Panc1 (cell line): ENCODE measurements at regions not wholly inside any gene's neighbourhood (a gene's known extent, or its start where the extent isn't known, plus 50 kb on each side); places are given as distances from the start of the nearest gene placed in this dataset.

Experiments used
- ATAC-seq: fragments of 200-7000 bp; cut with Tn5 transposase; 2 replicates; pipeline ENCODE4 v1.9.1; 2020; ENCODE audit warnings: mild to moderate bottlenecking, moderate library complexity
- BruUV-seq: library from RNA; stranded (reverse); fragments of 400-500 nt; replicated peaks from 2 replicates; lab custom pipeline; 2021; lab: Mats Ljungman, UMichigan
- CTCF ChIA-PET: fragments of 300-600 bp; sonication (Branson Sonifier 250); formaldehyde crosslinking; loops from one replicate; lab custom pipeline; 2022; ENCODE audit warnings: antibody characterized with exemption; lab: Charles Lee
- POLR2A ChIA-PET: fragments of 300-600 bp; sonication (Branson Sonifier 250); formaldehyde crosslinking; loops from one replicate; lab custom pipeline; 2022; ENCODE audit warnings: antibody characterized with exemption; lab: Charles Lee
- DNase-seq: peaks from one replicate; pipeline ENCODE4 v3.0.0-alpha.2; 2010; ENCODE audit warnings: low read depth, low spot score
- H3K27ac ChIP-seq: 2 replicates; pipeline ENCODE4 v1.5.1; 2011; ENCODE audit warnings: mild to moderate bottlenecking, low read length, inconsistent platforms
- H3K27me3 ChIP-seq: fragments of 200-500 bp; sonication (Bioruptor generic); 2 replicates; pipeline ENCODE4 v1.6.0; 2014; ENCODE audit warnings: low read length, inconsistent platforms; ENCODE audit not compliant: control insufficient read depth, insufficient read depth
- H3K36me3 ChIP-seq: fragments of 200-500 bp; sonication (Bioruptor generic); 2 replicates; pipeline ENCODE4 v1.5.1; 2014; ENCODE audit warnings: inconsistent platforms, mild to moderate bottlenecking, low read length, moderate library complexity; ENCODE audit not compliant: control insufficient read depth, insufficient read depth
- H3K4me1 ChIP-seq: 2 replicates; pipeline ENCODE4 v1.5.1; 2011; ENCODE audit warnings: inconsistent platforms, mild to moderate bottlenecking, low read length, moderate library complexity; ENCODE audit not compliant: control insufficient read depth, insufficient read depth
- H3K4me3 ChIP-seq, 2 experiments: 2 replicates each; pipeline ENCODE4 v1.5.1; 2011 to 2012; ENCODE audit warnings: low read depth in 2 of 2, low read length in 2 of 2, mild to moderate bottlenecking in 2 of 2, inconsistent platforms in 1 of 2, moderate library complexity in 1 of 2
- H3K9me3 ChIP-seq: fragments of 200-500 bp; sonication (Bioruptor generic); 2 replicates; pipeline ENCODE4 v1.5.1; 2014; ENCODE audit warnings: low read depth, mild to moderate bottlenecking, inconsistent platforms, low read length, moderate library complexity; ENCODE audit not compliant: control insufficient read depth, insufficient read depth
- POLR2AphosphoS5 ChIP-seq: IDR thresholded peaks from 2 replicates; pipeline ENCODE4 v1.6.1; 2012; ENCODE audit warnings: mild to moderate bottlenecking, low read depth, low read length, moderate library complexity
- SIN3A ChIP-seq: IDR thresholded peaks from 2 replicates; pipeline ENCODE4 v1.6.1; 2012; ENCODE audit warnings: low read depth, mild to moderate bottlenecking, low read length, moderate library complexity, borderline replicate concordance; ENCODE audit not compliant: insufficient read depth
- TCF7L2 ChIP-seq: IDR thresholded peaks from 2 replicates; pipeline ENCODE4 v1.6.1; 2011; ENCODE audit warnings: mild to moderate bottlenecking, low read depth, low read length, inconsistent platforms
- in situ Hi-C: cut with HindIII; loops from 2 replicates; pipeline ENCODE4 v1.10.0; 2016; ENCODE audit warnings: low sequenced_read_pairs, low pct_unique_long_range_greater_than_20kb
- intact Hi-C: fragments of 100-400 bp; cut with micrococcal nuclease; formaldehyde crosslinking; loops from one replicate; pipeline ENCODE4 v1.10.0; 2022; ENCODE audit not compliant: unreplicated experiment
- TF ChIP-seq, protein P1 (sequence below), 2 experiments: IDR thresholded peaks; 2 replicates each; pipeline ENCODE4 v1.6.1; 2011 to 2012; ENCODE audit warnings: low read depth in 2 of 2, control low read depth in 1 of 2, low read length in 1 of 2, mild to moderate bottlenecking in 1 of 2, moderate library complexity in 1 of 2; ENCODE audit not compliant: insufficient read depth in 1 of 2
- TF ChIP-seq, protein P2 (sequence below): fragments of 450-650 bp; IDR thresholded peaks from 2 replicates; pipeline ENCODE4 v1.5.1; 2017; ENCODE audit warnings: mild to moderate bottlenecking

DNA sequence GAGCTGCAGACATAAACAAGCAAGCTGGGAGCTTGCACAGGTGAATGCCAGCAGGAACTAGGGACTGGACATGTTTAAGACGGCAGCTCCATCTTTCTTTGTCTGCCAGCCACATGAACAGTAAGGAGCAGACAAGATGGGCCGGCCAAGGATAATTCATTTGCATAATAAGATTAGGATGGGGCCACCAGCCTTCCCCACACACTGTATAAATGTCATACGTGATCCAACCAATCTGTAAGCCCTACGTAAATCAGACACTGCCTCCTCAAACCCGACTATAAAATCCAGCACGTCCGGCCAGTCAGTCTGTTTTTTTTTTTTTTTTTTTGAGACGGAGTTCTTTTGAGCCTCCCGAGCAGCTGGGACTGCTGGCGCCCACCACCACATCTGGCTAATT is 75.6 kb upstream of the BOD1L1 start:
- no peaks in the 10 kb centered on the region for H3K4me1 ChIP-seq
- no peak overlapping the region for H3K4me3 ChIP-seq
- H3K9me3 ChIP-seq, result no peaks in the 10 kb centered on the region
- DNase-seq (no peak), ATAC-seq (no peak)
- TF ChIP-seq TCF7L2 (no peak), SIN3A (no peak), POLR2AphosphoS5 (no peak)
- TF ChIP-seq, protein P1, sequence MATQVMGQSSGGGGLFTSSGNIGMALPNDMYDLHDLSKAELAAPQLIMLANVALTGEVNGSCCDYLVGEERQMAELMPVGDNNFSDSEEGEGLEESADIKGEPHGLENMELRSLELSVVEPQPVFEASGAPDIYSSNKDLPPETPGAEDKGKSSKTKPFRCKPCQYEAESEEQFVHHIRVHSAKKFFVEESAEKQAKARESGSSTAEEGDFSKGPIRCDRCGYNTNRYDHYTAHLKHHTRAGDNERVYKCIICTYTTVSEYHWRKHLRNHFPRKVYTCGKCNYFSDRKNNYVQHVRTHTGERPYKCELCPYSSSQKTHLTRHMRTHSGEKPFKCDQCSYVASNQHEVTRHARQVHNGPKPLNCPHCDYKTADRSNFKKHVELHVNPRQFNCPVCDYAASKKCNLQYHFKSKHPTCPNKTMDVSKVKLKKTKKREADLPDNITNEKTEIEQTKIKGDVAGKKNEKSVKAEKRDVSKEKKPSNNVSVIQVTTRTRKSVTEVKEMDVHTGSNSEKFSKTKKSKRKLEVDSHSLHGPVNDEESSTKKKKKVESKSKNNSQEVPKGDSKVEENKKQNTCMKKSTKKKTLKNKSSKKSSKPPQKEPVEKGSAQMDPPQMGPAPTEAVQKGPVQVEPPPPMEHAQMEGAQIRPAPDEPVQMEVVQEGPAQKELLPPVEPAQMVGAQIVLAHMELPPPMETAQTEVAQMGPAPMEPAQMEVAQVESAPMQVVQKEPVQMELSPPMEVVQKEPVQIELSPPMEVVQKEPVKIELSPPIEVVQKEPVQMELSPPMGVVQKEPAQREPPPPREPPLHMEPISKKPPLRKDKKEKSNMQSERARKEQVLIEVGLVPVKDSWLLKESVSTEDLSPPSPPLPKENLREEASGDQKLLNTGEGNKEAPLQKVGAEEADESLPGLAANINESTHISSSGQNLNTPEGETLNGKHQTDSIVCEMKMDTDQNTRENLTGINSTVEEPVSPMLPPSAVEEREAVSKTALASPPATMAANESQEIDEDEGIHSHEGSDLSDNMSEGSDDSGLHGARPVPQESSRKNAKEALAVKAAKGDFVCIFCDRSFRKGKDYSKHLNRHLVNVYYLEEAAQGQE (IDR thresholded peaks at IDR 0.05; ENCODE audit: insufficient read depth in 1 of 2, low read depth in 2 of 2, low read length in 1 of 2), result no peak
- TF ChIP-seq, protein P2, sequence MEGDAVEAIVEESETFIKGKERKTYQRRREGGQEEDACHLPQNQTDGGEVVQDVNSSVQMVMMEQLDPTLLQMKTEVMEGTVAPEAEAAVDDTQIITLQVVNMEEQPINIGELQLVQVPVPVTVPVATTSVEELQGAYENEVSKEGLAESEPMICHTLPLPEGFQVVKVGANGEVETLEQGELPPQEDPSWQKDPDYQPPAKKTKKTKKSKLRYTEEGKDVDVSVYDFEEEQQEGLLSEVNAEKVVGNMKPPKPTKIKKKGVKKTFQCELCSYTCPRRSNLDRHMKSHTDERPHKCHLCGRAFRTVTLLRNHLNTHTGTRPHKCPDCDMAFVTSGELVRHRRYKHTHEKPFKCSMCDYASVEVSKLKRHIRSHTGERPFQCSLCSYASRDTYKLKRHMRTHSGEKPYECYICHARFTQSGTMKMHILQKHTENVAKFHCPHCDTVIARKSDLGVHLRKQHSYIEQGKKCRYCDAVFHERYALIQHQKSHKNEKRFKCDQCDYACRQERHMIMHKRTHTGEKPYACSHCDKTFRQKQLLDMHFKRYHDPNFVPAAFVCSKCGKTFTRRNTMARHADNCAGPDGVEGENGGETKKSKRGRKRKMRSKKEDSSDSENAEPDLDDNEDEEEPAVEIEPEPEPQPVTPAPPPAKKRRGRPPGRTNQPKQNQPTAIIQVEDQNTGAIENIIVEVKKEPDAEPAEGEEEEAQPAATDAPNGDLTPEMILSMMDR, result no peak
- no peaks in the 10 kb centered on the region for H3K36me3 ChIP-seq
- H3K27ac ChIP-seq, result no peak overlapping the region
- CTCF ChIA-PET, result no interaction called here
- intact Hi-C loops, result no loop called here
- in situ Hi-C loops, result no loop called here
- no peaks in the 10 kb centered on the region for H3K27me3 ChIP-seq
- POLR2A ChIA-PET, result no interaction called here
- BruUV-seq, result no TSS peak

DNA sequence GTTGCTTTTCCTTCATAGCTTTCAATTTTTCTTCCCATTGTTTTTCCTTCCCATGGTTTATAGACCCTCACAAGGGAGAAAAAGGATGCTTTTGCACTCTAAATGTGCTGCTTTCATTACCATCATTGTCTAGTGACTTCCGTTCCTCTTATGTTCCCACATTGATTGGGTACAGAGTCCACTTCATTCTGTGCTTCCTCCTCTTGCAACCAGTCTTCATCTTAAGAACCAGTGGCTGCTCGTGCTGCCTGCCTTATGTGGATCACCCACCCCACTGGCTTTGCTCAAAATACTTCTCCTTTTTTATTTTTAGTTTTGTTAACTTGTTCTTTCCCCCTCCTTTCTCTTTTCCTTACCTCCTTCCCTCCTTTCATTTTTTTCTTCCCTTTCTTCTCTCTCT is 76.5 kb upstream of the BOD1L1 start:
- intact Hi-C loops, result no loop called here
- H3K4me1 ChIP-seq, result no peaks in the 10 kb centered on the region
- no peak for DNase-seq
- no peak overlapping the region for H3K4me3 ChIP-seq
- no peak overlapping the region for H3K27ac ChIP-seq
- TF ChIP-seq, protein P1 (IDR thresholded peaks at IDR 0.05; ENCODE audit: insufficient read depth in 1 of 2, low read depth in 2 of 2, low read length in 1 of 2), result no peak
- POLR2A ChIA-PET, result no interaction called here
- no peaks in the 10 kb centered on the region for H3K36me3 ChIP-seq
- in situ Hi-C loops, result no loop called here
- no peaks in the 10 kb centered on the region for H3K27me3 ChIP-seq
- BruUV-seq, result no TSS peak
- CTCF ChIA-PET, result no interaction called here
- ATAC-seq, result no peak
- H3K9me3 ChIP-seq, result no peaks in the 10 kb centered on the region
